ENCODE measurements at regions not wholly inside any gene's neighbourhood (a gene's known extent, or its start where the extent isn't known, plus 50 kb on each side); places are given as distances from the start of the nearest gene placed in this dataset.

- no peak for DNase-seq
Observed at GRCh38 chr22:47561115-47561675, 798.7 kb downstream of the TBC1D22A start.

- no peak for DNase-seq
Observed at GRCh38 chr22:47558828-47559700, 796.6 kb downstream of the TBC1D22A start.

GRCh38 chr22:47556473-47556872 lies 794.0 kb downstream of the TBC1D22A start:
- DNase-seq, result no peak

- no peak for DNase-seq
Observed at GRCh38 chr22:47553436-47553835, 791.0 kb downstream of the TBC1D22A start.

GRCh38 chr22:47552541-47553205 lies 790.2 kb downstream of the TBC1D22A start:
- DNase-seq, result no peak

- DNase-seq, result no peak
Observed at GRCh38 chr22:47552024-47552423, 789.6 kb downstream of the TBC1D22A start.

GRCh38 chr22:47551431-47551775 lies 789.0 kb downstream of the TBC1D22A start:
- no peak for DNase-seq

- no peak for DNase-seq
Observed at GRCh38 chr22:47550524-47551430, 788.3 kb downstream of the TBC1D22A start.

GRCh38 chr22:47549741-47550340 lies 787.4 kb downstream of the TBC1D22A start:
- DNase-seq, result no peak

GRCh38 chr22:47548953-47549740 lies 786.7 kb downstream of the TBC1D22A start:
- DNase-seq, result no peak

GRCh38 chr22:47547881-47548650 lies 785.6 kb downstream of the TBC1D22A start:
- DNase-seq, result no peak

- DNase-seq, result no peak
Observed at GRCh38 chr22:47547239-47547661, 784.8 kb downstream of the TBC1D22A start.

- DNase-seq, result no peak
Observed at GRCh38 chr22:47544696-47545095, 782.2 kb downstream of the TBC1D22A start.

- no peak for DNase-seq
Observed at GRCh38 chr22:47543447-47543846, 781.0 kb downstream of the TBC1D22A start.

- DNase-seq, result no peak
Observed at GRCh38 chr22:47540011-47540410, 777.6 kb downstream of the TBC1D22A start.

GRCh38 chr22:47539374-47539773 lies 776.9 kb downstream of the TBC1D22A start:
- no peak for DNase-seq

GRCh38 chr22:47535681-47536080 lies 773.2 kb downstream of the TBC1D22A start:
- no peak for DNase-seq

GRCh38 chr22:47534804-47535410 lies 772.5 kb downstream of the TBC1D22A start:
- no peak for DNase-seq

- no peak for DNase-seq
Observed at GRCh38 chr22:47533961-47534803, 771.7 kb downstream of the TBC1D22A start.
